ENCODE measurements at regions not wholly inside any gene's neighbourhood (a gene's known extent, or its start where the extent isn't known, plus 50 kb on each side); places are given as distances from the start of the nearest gene placed in this dataset.

- Histone ChIP-seq H3K4me3 (no peak overlapping the region), H3K27me3 (peaks cover 6% of the 10 kb centered on the region), H3K4me1 (peaks cover 0 to 10% (median 0%) of the 10 kb centered on the region in 3 donors), H3K27ac (no peak overlapping the region), H3K9me3 (no peaks in the 10 kb centered on the region), H3K36me3 (no peaks in the 10 kb centered on the region)
- WGBS, 2 donors (ENCODE audit: low coverage in 1 of 2) = 22 to 50% methylated on average over 6 to 8 of the region's 8 CpGs
- ATAC-seq = no peak
- TF ChIP-seq POLR2AphosphoS5 (IDR thresholded peaks at IDR 0.05) = no peak
- no peak for TF ChIP-seq EP300 (IDR thresholded peaks at IDR 0.05)
- TF ChIP-seq POLR2A (IDR thresholded peaks at IDR 0.05) = no peak
- TF ChIP-seq CTCF (IDR thresholded peaks at IDR 0.05) = no peak
Measured at GRCh38 chr11:116244439-116244838, 528.3 kb downstream of the BUD13 start.

- no peak for TF ChIP-seq CTCF (IDR thresholded peaks at IDR 0.05)
- TF ChIP-seq POLR2AphosphoS5 (IDR thresholded peaks at IDR 0.05) = no peak
- no peak for TF ChIP-seq POLR2A (IDR thresholded peaks at IDR 0.05)
- TF ChIP-seq EP300 (IDR thresholded peaks at IDR 0.05) = no peak
- H3K27me3 ChIP-seq = peaks cover 6% of the 10 kb centered on the region
- H3K4me1 ChIP-seq = peaks cover 0 to 10% (median 0%) of the 10 kb centered on the region in 3 donors
- no peak for ATAC-seq
- H3K9me3 ChIP-seq = no peaks in the 10 kb centered on the region
- no peak overlapping the region for H3K27ac ChIP-seq
- WGBS, 2 donors (ENCODE audit: low coverage in 1 of 2) = 23 to 60% methylated on average over 3 of the region's 5 CpGs
- H3K4me3 ChIP-seq = no peak overlapping the region
- H3K36me3 ChIP-seq = no peaks in the 10 kb centered on the region
Measured at GRCh38 chr11:116243991-116244390, 528.8 kb downstream of the BUD13 start.

GRCh38 chr11:116242006-116242405, 530.8 kb downstream of the BUD13 start:
- Histone ChIP-seq H3K4me3 (no peak overlapping the region), H3K36me3 (no peaks in the 10 kb centered on the region), H3K27me3 (peaks cover 3% of the 10 kb centered on the region), H3K4me1 (peaks cover 0 to 10% (median 0%) of the 10 kb centered on the region in 3 donors), H3K27ac (no peak overlapping the region), H3K9me3 (no peaks in the 10 kb centered on the region)
- 95 to 100% methylated on average over 2 to 3 of the region's 4 CpGs for WGBS, 2 donors (ENCODE audit: low coverage in 1 of 2)
- TF ChIP-seq POLR2A (IDR thresholded peaks at IDR 0.05) = no peak
- no peak for TF ChIP-seq POLR2AphosphoS5 (IDR thresholded peaks at IDR 0.05)
- no peak for TF ChIP-seq EP300 (IDR thresholded peaks at IDR 0.05)
- TF ChIP-seq CTCF (IDR thresholded peaks at IDR 0.05) = no peak
- no peak for ATAC-seq

DNA sequence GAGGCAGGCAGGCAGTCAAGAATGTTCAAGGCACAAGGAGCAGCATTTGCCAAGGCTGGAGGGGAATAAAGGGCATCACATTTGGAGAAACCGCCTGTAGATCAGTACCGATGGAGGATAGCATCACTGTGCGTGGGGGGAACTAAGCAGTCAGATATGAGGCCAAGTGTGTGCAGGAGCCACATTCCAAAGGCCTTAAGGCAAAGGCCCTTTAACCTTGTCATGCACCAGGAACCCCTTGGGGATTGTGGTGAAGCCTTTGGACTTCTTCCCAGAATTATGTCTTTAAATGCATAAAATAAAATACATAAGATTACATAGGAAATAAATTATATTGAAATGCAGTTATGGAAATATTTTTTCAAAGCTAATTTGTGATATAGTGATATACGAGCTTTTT, 532.1 kb downstream of the BUD13 start:
- Histone ChIP-seq H3K9me3 (no peaks in the 10 kb centered on the region), H3K27me3 (no peaks in the 10 kb centered on the region), H3K27ac (no peak overlapping the region), H3K4me1 (peaks cover 0 to 10% (median 0%) of the 10 kb centered on the region in 3 donors), H3K36me3 (no peaks in the 10 kb centered on the region), H3K4me3 (no peak overlapping the region)
- no peak for TF ChIP-seq EP300 (IDR thresholded peaks at IDR 0.05)
- no peak for TF ChIP-seq CTCF (IDR thresholded peaks at IDR 0.05)
- no peak for TF ChIP-seq POLR2AphosphoS5 (IDR thresholded peaks at IDR 0.05)
- TF ChIP-seq POLR2A (IDR thresholded peaks at IDR 0.05) = no peak
- 64 to 100% methylated on average over 1 to 4 of the region's 4 CpGs for WGBS, 2 donors (ENCODE audit: low coverage in 1 of 2)
- no peak for ATAC-seq

- no peak overlapping the region for H3K27ac ChIP-seq
- no peaks in the 10 kb centered on the region for H3K9me3 ChIP-seq
- no peak for ATAC-seq
- no peak for TF ChIP-seq CTCF (IDR thresholded peaks at IDR 0.05)
- TF ChIP-seq EP300 (IDR thresholded peaks at IDR 0.05) = no peak
- TF ChIP-seq POLR2A (IDR thresholded peaks at IDR 0.05) = no peak
- TF ChIP-seq POLR2AphosphoS5 (IDR thresholded peaks at IDR 0.05) = no peak
- 74 to 82% methylated on average over 3 to 4 of the region's 4 CpGs for WGBS, 2 donors (ENCODE audit: low coverage in 1 of 2)
- H3K27me3 ChIP-seq = no peaks in the 10 kb centered on the region
- peaks cover 0 to 3% (median 0%) of the 10 kb centered on the region in 3 donors for H3K4me1 ChIP-seq
- H3K36me3 ChIP-seq = no peaks in the 10 kb centered on the region
- no peak overlapping the region for H3K4me3 ChIP-seq
Measured at GRCh38 chr11:116239247-116239646, 533.5 kb downstream of the BUD13 start.

Data from gastroesophageal sphincter (tissue), 4 donors.